ENCODE measurements at regions not wholly inside any gene's neighbourhood (a gene's known extent, or its start where the extent isn't known, plus 50 kb on each side); places are given as distances from the start of the nearest gene placed in this dataset.

DNA sequence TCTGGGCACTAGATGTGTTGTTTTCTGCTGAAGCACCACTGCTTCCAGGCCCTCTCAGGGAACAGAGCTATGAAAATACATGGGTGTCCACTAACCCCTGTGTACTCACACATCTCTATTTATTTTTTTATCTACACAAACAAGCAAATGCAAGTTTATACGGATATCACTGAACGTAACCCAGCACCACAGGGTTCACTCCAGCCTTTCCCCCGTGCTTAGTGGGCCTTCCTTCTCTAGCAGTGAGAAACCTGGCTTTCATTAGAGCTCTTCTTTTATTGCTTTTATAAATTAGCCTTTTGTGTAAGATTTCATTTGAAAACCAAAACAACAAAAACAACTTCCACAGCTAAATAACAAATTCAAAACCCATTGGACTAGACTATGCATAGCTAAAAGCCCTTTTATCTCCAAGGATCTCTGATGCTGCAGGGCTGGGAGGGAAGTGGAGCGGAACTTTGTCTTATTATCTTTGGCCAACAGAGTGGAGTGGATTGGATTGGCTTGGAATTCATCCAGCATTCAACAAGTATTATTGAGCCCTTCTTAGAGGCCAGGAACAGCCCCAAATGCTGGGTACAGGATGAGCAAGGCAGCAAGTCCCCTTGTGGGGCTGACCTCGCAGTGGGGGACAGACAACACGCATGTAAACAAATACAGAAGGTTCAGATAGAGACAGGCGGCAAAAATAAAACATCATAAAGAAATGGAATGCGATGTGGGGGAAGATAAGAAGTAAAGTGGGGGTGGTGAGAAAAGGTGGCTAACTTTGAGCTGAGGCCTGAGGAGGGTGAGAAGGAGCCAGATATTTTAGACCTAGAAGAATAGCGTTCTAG is 371.8 kb upstream of the POU3F1 start:
- H3K9me3 ChIP-seq: no peaks in the 10 kb centered on the region
- no peak overlapping the region for H3K27ac ChIP-seq
- intact Hi-C loops (cut with DNase I): no loop called here
- no peaks in the 10 kb centered on the region for H3K4me1 ChIP-seq
- H3K27me3 ChIP-seq (ENCODE audit: insufficient read depth in 3 of 3, low read length in 2 of 3): peaks cover 0 to 23% (median 4%) of the 10 kb centered on the region in 3 donors
- WGBS, 3 donors: 62 to 70% (median 65%) methylated on average over 9 of the region's 9 CpGs
- ATAC-seq (no peak), DNase-seq (no peak)
- H3K4me3 ChIP-seq: no peak overlapping the region
- H3K36me3 ChIP-seq (ENCODE audit: insufficient read depth in 1 of 2, low read depth in 1 of 2): no peaks in the 10 kb centered on the region
- TF ChIP-seq, protein P1, sequence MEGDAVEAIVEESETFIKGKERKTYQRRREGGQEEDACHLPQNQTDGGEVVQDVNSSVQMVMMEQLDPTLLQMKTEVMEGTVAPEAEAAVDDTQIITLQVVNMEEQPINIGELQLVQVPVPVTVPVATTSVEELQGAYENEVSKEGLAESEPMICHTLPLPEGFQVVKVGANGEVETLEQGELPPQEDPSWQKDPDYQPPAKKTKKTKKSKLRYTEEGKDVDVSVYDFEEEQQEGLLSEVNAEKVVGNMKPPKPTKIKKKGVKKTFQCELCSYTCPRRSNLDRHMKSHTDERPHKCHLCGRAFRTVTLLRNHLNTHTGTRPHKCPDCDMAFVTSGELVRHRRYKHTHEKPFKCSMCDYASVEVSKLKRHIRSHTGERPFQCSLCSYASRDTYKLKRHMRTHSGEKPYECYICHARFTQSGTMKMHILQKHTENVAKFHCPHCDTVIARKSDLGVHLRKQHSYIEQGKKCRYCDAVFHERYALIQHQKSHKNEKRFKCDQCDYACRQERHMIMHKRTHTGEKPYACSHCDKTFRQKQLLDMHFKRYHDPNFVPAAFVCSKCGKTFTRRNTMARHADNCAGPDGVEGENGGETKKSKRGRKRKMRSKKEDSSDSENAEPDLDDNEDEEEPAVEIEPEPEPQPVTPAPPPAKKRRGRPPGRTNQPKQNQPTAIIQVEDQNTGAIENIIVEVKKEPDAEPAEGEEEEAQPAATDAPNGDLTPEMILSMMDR (IDR thresholded peaks at IDR 0.05): no peak

DNA sequence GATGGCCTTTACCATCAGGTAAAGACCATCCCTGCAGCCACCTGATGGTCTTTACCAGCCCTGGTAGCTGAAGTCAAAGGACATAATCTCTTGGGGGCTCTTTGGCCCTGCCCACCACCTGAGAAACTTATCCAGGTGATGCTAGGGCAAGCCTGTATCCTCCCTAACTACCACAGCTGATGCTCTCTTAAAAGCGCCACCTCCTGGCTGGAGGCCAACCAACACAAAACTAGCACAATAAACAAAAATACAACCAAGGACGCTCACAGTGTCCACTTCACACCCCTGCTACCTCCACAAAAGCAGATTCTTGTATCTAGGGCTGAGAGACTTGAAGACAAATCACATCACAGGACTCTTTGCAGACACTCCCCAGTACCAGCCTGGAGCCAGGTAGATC is 357.1 kb upstream of the POU3F1 start:
- Histone ChIP-seq H3K36me3 (ENCODE audit: insufficient read depth in 1 of 2, low read depth in 1 of 2) (no peaks in the 10 kb centered on the region), H3K4me1 (no peaks in the 10 kb centered on the region), H3K27ac (no peak overlapping the region), H3K27me3 (ENCODE audit: insufficient read depth in 3 of 3, low read length in 2 of 3) (no peaks in the 10 kb centered on the region), H3K9me3 (peaks cover 16% of the 10 kb centered on the region), H3K4me3 (no peak overlapping the region)
- intact Hi-C loops (cut with DNase I): no loop called here
- no peak for DNase-seq
- no peak for ATAC-seq
- TF ChIP-seq, protein P1 (IDR thresholded peaks at IDR 0.05): no peak
- 74 to 90% (median 76%) methylated on average over 2 of the region's 2 CpGs for WGBS, 3 donors

DNA sequence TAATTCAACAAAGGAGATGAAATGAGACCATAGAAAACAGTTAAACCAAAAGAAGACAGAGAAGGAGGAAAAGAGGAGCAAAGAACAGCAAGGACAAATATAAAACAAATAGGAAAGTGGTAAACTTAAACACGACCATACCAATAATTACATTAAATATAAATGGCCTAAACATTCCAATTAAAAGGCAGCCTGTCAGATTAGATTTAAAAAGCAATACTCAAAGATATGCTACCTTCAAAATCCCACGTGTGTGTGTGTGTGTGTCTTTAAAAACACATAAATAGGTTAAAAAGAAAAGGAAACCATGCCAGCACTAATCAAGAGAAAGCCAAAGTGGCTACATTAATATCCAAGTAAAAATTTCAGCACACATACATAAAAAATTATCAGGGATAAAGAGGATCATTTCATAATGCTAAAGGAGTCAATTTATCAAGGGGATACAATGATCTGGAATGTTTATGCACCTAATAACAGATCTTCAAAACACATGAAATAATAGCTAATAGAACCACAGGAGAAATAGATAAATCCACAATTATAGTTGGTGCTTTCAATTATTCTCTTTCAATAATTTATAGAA is 355.7 kb upstream of the POU3F1 start:
- Histone ChIP-seq H3K4me1 (no peaks in the 10 kb centered on the region), H3K36me3 (ENCODE audit: insufficient read depth in 1 of 2, low read depth in 1 of 2) (no peaks in the 10 kb centered on the region), H3K27ac (no peak overlapping the region), H3K4me3 (no peak overlapping the region), H3K27me3 (ENCODE audit: insufficient read depth in 3 of 3, low read length in 2 of 3) (no peaks in the 10 kb centered on the region), H3K9me3 (peaks cover 19% of the 10 kb centered on the region)
- DNase-seq (no peak), ATAC-seq (no peak)
- WGBS, 3 donors: 37 to 77% (median 63%) methylated on average over 2 of the region's 2 CpGs
- TF ChIP-seq, protein P1 (IDR thresholded peaks at IDR 0.05): no peak
- intact Hi-C loops (cut with DNase I): no loop called here

DNA sequence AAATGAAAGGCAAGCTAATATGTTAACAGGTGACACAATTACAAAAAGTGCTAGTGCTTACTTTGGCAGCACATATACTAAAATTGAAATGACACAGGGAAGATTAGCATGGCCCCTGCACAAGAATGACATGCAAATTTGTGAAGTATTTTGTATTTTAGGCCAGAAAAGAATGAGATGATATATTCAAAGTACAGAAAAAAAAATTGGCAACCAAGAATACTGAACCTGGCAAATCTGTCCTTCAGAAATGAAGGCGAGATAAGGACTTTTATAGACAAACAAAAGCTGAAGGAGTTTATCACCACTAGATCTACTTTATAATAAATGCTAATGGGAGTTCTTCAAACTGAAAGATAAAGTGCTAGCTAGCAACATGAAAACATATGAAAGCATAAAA is 350.0 kb upstream of the POU3F1 start:
- 91 to 98% (median 95%) methylated on average over 1 of the region's 1 CpG for WGBS, 3 donors
- Histone ChIP-seq H3K36me3 (ENCODE audit: insufficient read depth in 1 of 2, low read depth in 1 of 2) (no peaks in the 10 kb centered on the region), H3K9me3 (peaks cover 15% of the 10 kb centered on the region), H3K4me3 (no peak overlapping the region), H3K27me3 (ENCODE audit: insufficient read depth in 3 of 3, low read length in 2 of 3) (peaks cover 0 to 8% (median 0%) of the 10 kb centered on the region in 3 donors), H3K27ac (no peak overlapping the region), H3K4me1 (no peaks in the 10 kb centered on the region)
- TF ChIP-seq, protein P1 (IDR thresholded peaks at IDR 0.05): no peak
- ATAC-seq (no peak), DNase-seq (no peak)
- intact Hi-C loops (cut with DNase I): no loop called here

Measured in psoas muscle (tissue), 7 donors.